Embryonic facial prominence (tissue), 1 donor: ENCODE measurements at regions not wholly inside any gene's neighbourhood (a gene's known extent, or its start where the extent isn't known, plus 50 kb on each side); places are given as distances from the start of the nearest gene placed in this dataset.

Experiments used
- DNase-seq: peaks from one replicate; pipeline ENCODE4 v3.0.0-alpha.2; 2016; ENCODE audit errors: extremely low spot score

GRCh38 chr2:172328103-172328841, 99.1 kb upstream of the ITGA6 start:
- DNase-seq = no peak

DNA sequence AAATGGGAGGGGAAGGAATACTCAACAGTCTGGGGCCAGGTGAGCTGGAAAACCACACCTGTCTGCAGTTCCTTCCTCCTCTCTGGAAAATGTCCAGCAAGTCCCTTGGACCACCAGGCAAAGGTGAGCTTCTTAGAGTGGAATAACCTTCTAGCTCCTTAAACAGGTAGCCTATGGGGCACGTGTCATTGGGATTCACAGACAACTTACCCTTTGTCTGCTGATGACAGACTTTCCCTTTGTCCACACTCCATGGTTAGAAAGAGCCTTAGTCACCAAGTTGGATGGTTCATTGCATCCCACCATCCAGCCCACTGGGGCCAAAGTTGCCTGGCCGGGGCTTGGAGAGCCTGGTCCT, 98.0 kb upstream of the ITGA6 start:
- no peak for DNase-seq

GRCh38 chr2:172329774-172330671, 97.4 kb upstream of the ITGA6 start:
- no peak for DNase-seq

DNA sequence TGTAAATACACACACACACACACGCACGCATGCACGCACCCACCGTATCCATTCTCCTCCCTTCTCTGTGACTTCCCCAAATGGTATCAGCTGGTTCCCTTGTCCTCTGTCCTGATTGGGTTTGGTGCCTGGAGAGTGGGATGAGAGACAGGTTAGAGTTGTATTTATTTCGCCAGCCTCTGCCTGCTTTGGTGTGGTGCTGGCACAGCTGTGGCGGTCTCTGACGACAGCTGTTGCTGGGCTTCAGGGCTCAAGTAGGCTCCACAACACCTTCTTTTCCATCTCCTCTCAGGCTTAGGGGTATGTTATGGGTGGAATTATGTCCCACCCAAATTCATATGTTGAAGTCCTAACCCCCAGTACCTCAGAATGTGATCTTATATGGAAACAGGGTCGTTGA, 94.9 kb upstream of the ITGA6 start:
- DNase-seq = no peak

- no peak for DNase-seq
Observed at GRCh38 chr2:172333235-172333977, 94.0 kb upstream of the ITGA6 start.

- DNase-seq = no peak
Observed at GRCh38 chr2:172333978-172334330, 93.4 kb upstream of the ITGA6 start.

DNA sequence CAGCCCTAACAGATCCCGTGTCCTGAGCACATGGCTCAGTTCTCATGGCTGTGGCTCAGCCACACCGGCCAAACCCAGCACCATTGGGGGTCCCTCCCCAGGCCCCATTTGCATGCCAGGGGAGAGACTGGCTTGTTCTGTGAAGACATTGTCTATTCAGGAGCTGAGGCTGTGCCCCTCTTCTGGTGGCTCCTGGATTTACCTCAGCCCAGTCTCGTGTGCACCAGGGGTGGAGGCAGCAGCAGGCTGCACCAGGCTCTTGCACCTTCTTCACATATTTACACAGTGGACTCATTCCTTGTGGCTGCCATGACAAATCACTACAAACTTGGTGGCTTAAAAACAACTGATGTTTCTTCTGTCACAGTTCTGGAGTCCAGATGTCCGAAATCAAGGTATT, 92.4 kb upstream of the ITGA6 start:
- DNase-seq = no peak

- no peak for DNase-seq
Observed at GRCh38 chr2:172335736-172336135, 91.7 kb upstream of the ITGA6 start.

- no peak for DNase-seq
Observed at GRCh38 chr2:172336681-172337080, 90.7 kb upstream of the ITGA6 start.

GRCh38 chr2:172339371-172340010, 87.9 kb upstream of the ITGA6 start:
- no peak for DNase-seq

DNA sequence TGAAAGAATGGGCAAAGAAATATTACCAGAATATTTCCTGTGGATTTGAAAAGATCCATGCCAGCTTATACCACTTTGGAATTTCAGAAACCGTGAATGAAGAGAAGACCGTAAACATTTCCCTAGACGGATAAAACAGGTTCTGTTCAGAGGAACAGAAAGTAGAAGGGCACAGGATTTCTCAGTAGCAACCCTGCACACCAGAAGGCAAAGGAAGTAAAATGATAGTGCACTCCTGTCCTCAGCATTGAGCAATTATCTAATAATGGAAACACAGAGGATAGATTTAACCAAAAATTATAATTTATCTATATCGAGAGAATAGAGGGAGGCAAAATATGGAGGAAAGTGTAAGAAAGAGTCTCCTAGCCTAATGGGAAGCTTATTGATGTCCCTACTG, 87.0 kb upstream of the ITGA6 start:
- DNase-seq = no peak

DNA sequence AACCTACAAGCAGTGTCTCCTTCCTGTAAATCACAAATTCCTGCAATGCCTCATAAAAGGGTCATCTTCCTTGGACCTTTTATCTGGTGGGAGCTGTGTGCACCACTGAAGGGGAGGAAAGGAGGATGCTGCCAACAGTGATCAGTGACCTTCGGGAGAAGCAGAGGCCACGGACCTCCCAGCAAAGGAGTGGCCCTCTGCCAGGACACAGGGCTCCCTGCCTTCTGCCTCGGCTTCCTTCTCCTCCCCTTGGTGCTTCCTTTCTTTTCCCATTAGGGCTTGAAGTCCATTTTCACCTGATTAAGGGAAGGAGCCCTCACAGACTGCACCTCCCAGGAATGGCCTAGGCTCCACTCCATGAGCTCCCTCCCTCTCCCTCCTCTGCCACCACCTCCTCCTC, 85.3 kb upstream of the ITGA6 start:
- no peak for DNase-seq

DNA sequence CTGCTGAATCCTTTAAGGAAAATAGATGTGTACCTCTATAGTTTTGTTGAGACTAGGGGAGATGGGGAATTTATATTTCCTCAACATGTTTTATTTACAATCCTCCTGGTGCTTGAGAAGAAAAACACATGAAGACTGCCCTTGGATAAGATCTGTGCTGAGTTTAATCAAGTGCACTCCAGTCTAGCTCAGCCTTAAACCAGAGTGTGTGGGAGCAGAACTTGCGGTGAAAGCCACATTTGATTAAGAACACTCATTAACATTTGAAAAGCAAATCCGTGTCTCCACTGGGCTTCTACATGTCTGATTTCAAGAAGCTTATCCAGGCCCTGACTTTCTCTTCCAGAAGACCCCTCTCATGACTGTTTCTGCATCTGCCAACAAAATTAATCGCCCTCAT, 84.8 kb upstream of the ITGA6 start:
- no peak for DNase-seq

DNA sequence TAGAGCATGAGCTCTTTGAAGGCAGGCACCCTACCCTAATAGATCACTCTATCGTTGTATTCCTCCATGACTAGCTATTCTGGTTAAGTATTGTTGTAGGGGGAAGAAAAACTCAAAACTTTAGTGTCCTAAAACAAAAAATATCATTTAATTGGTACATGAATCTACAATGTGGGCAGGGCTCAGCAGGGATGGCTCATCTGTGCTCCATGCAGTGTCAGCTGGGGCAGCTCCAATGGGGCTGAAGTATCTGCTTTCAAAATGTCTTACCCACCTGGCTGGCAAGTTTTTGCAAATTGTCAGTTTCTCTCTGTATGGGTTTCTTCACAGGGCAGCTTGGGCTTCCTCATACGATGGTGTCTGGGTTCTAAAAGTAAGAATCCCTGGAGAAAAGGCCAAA, 83.2 kb upstream of the ITGA6 start:
- DNase-seq = no peak

GRCh38 chr2:172345956-172346555, 81.3 kb upstream of the ITGA6 start:
- DNase-seq = no peak

GRCh38 chr2:172348555-172349288, 78.7 kb upstream of the ITGA6 start:
- no peak for DNase-seq

GRCh38 chr2:172350839-172351479, 76.4 kb upstream of the ITGA6 start:
- DNase-seq = no peak

GRCh38 chr2:172351586-172351985, 75.8 kb upstream of the ITGA6 start:
- no peak for DNase-seq

DNA sequence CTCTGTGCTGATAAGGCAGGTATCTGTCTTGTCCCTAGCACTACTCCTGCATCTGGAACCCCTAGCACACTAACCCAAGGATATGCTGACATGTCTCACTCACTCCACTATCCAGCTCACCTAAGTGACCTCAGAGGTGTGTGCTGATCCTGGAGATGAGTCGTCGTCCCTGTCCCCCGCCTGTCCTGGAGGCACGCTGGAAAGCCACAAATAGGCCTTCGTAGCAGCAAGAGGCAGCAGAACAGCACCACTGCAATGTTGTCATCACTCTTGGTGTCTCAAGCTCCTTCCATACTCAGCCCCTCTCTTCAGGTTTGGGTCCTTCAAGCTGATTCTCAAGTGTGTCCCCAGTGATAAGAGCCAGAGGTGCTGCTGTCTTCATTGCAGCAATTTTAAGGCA, 73.0 kb upstream of the ITGA6 start:
- DNase-seq = no peak

DNA sequence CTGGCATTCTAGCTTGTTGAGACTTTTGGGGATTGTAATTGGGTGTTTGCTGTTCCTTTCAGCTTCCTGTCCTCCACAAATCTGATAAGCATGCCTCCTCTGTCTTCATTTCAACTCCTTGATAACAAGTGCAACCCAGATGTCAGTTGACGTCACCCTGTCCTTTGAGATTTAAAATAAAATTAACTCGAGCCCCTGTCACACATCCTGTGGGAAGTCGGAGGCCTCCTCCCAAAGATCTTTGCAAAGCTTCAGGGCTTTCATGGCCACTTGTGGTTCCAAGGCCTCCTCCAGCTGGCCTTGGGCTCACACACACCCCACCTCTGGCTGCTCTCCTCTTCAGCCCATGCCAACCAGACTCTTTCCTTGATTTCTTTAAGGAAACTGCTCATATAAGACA, 69.9 kb upstream of the ITGA6 start:
- DNase-seq = no peak
